ENCODE measurements at regions not wholly inside any gene's neighbourhood (a gene's known extent, or its start where the extent isn't known, plus 50 kb on each side); places are given as distances from the start of the nearest gene placed in this dataset.

- no peak for DNase-seq
- intact Hi-C loops (cut with DNase I), result no loop called here
- WGBS, 4 donors, result 80 to 86% (median 82%) methylated on average over 5 of the region's 5 CpGs
- no peaks in the 10 kb centered on the region for H3K9me3 ChIP-seq (replicated peaks in 1 of 3)
- H3K4me3 ChIP-seq, result no peak overlapping the region
- H3K36me3 ChIP-seq (replicated peaks in 1 of 2), result no peaks in the 10 kb centered on the region
- H3K4me1 ChIP-seq (replicated peaks in 1 of 2), result no peaks in the 10 kb centered on the region
- H3K27ac ChIP-seq, result no peak overlapping the region
- H3K27me3 ChIP-seq, result no peaks in the 10 kb centered on the region
- TF ChIP-seq CTCF (IDR thresholded peaks at IDR 0.05) (no peak), POLR2A (IDR thresholded peaks at IDR 0.05) (no peak)
Measured at GRCh38 chr5:164185000-164185399, 679.6 kb downstream of the MAT2B start.

- Histone ChIP-seq H3K27me3 (no peaks in the 10 kb centered on the region), H3K27ac (no peak overlapping the region), H3K4me1 (replicated peaks in 1 of 2) (no peaks in the 10 kb centered on the region), H3K4me3 (no peak overlapping the region), H3K36me3 (replicated peaks in 1 of 2) (no peaks in the 10 kb centered on the region), H3K9me3 (replicated peaks in 1 of 3) (no peaks in the 10 kb centered on the region)
- no peak for DNase-seq
- 39 to 71% (median 66%) methylated on average over 3 of the region's 3 CpGs for WGBS, 4 donors
- intact Hi-C loops (cut with DNase I), result no loop called here
- no peak for TF ChIP-seq POLR2A (IDR thresholded peaks at IDR 0.05)
- no peak for TF ChIP-seq CTCF (IDR thresholded peaks at IDR 0.05)
Measured at GRCh38 chr5:164186550-164186949, 681.1 kb downstream of the MAT2B start.

- Histone ChIP-seq H3K4me3 (no peak overlapping the region), H3K9me3 (replicated peaks in 1 of 3) (no peaks in the 10 kb centered on the region), H3K27me3 (no peaks in the 10 kb centered on the region), H3K4me1 (replicated peaks in 1 of 2) (no peaks in the 10 kb centered on the region), H3K36me3 (replicated peaks in 1 of 2) (no peaks in the 10 kb centered on the region), H3K27ac (no peak overlapping the region)
- no peak for DNase-seq
- intact Hi-C loops (cut with DNase I), result no loop called here
- WGBS, 4 donors, result 33 to 48% (median 37%) methylated on average over 2 of the region's 2 CpGs
- TF ChIP-seq POLR2A (IDR thresholded peaks at IDR 0.05) (no peak), CTCF (IDR thresholded peaks at IDR 0.05) (no peak)
Measured at GRCh38 chr5:164187785-164188184, 682.4 kb downstream of the MAT2B start.

GRCh38 chr5:164188733-164189148 lies 683.3 kb downstream of the MAT2B start:
- Histone ChIP-seq H3K36me3 (replicated peaks in 1 of 2) (no peaks in the 10 kb centered on the region), H3K4me3 (no peak overlapping the region), H3K9me3 (replicated peaks in 1 of 3) (no peaks in the 10 kb centered on the region), H3K27ac (no peak overlapping the region), H3K4me1 (replicated peaks in 1 of 2) (no peaks in the 10 kb centered on the region), H3K27me3 (no peaks in the 10 kb centered on the region)
- TF ChIP-seq POLR2A (IDR thresholded peaks at IDR 0.05) (no peak), CTCF (IDR thresholded peaks at IDR 0.05) (no peak)
- 37 to 60% (median 53%) methylated on average over 4 of the region's 4 CpGs for WGBS, 4 donors
- intact Hi-C loops (cut with DNase I), result no loop called here
- no peak for DNase-seq
